Fibroblast of the aortic adventitia (primary cell): ENCODE measurements at regions not wholly inside any gene's neighbourhood (a gene's known extent, or its start where the extent isn't known, plus 50 kb on each side); places are given as distances from the start of the nearest gene placed in this dataset.

Source experiments
- DNase-seq: peaks from one replicate; pipeline ENCODE4 v3.0.0-alpha.2; 2010; ENCODE audit warnings: low read depth
- H3K4me3 ChIP-seq: 2 replicates; pipeline ENCODE4 v1.5.1; 2011; ENCODE audit warnings: low read depth, mild to moderate bottlenecking, control low read depth, low read length, moderate library complexity
- TF ChIP-seq, protein P1 (sequence below): IDR thresholded peaks from 2 replicates; pipeline ENCODE4 v1.5.1; 2011; ENCODE audit warnings: mild to moderate bottlenecking, low read length, control low read depth, inconsistent platforms; ENCODE audit not compliant: insufficient read depth

DNA sequence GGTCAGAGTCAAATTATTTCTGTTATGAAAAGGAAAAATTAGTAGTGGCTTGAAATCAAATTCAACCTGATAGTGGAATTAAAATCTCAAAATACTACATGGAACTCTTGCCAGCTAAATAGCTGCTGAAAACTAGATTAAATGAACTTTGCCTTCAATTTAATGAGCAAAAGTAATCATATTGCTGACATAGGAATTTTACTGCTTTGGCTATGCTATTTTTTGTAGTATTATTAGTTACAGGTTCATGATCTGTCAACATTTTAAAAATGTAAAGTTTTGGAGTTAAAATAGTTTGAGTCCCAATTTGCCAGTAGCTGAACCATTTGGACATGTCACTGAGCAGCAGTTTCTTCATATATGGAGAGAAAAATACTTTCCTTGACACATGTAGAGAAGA is 81.4 kb downstream of the RERGL start:
- H3K4me3 ChIP-seq: no peak overlapping the region
- TF ChIP-seq, protein P1, sequence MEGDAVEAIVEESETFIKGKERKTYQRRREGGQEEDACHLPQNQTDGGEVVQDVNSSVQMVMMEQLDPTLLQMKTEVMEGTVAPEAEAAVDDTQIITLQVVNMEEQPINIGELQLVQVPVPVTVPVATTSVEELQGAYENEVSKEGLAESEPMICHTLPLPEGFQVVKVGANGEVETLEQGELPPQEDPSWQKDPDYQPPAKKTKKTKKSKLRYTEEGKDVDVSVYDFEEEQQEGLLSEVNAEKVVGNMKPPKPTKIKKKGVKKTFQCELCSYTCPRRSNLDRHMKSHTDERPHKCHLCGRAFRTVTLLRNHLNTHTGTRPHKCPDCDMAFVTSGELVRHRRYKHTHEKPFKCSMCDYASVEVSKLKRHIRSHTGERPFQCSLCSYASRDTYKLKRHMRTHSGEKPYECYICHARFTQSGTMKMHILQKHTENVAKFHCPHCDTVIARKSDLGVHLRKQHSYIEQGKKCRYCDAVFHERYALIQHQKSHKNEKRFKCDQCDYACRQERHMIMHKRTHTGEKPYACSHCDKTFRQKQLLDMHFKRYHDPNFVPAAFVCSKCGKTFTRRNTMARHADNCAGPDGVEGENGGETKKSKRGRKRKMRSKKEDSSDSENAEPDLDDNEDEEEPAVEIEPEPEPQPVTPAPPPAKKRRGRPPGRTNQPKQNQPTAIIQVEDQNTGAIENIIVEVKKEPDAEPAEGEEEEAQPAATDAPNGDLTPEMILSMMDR: no peak

DNA sequence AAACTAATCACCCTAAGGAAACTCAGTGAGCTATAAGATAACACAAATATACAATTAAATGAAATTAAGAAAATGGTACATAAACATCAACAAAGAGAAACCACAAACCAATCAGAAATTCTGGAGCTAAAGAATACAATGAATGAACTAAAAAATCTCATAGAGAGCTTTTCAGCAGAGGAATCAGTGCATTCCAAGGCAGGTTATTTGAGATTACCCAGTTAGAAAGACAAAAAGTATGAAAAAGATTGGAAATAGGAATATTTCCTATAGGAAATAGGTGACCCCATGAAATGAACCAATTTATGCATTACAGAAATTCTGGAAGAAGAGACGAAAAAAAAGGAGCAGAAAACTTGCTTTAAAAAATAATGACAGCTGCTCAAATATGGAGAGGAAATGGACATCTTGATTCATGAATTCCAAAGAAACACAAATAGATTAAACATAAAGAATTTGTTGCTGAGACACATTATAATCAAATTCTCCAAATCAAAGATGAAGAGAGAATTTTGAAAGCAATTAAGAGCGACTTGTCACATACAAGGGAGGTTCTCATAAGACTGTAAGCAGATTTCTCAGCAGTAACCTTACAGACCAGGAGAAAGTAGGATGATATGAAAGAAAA is 90.7 kb downstream of the RERGL start:
- no peak for DNase-seq
- no peak overlapping the region for H3K4me3 ChIP-seq
- TF ChIP-seq, protein P1: no peak

More for the DNA sequence above, 81.4 kb downstream of the RERGL start:
- no peak for DNase-seq

DNA sequence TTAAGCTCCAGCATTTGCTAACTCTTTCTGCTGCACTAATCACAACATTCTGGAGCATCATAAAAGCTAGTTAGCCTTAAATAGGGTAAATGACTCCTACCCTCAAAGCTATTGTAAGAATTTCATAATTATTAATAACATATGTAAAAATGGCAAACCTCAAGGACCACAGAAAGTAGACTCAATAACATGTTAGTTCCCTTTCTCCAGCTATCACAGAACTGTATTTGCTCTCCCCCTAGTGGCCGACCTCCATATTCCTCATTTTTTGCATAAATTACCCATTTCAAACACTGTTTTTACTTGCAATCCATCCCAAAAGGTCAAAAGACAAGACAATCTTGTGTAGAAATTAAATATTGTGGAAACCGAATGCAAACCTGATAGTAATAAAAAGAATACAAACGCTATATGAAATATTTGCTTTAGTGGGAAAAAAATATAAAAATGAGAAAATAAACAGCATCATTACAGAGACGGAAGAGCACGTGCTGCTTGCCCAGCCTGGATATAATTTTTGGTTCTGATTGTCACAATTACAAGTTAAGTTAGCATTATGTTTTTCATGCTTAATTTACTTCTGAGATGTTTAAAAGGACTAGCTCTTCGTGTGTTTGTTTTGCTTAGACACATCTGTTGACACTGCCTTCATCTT is 97.9 kb downstream of the RERGL start:
- peak; percentile 57 for DNase-seq
- no peak overlapping the region for H3K4me3 ChIP-seq

DNA sequence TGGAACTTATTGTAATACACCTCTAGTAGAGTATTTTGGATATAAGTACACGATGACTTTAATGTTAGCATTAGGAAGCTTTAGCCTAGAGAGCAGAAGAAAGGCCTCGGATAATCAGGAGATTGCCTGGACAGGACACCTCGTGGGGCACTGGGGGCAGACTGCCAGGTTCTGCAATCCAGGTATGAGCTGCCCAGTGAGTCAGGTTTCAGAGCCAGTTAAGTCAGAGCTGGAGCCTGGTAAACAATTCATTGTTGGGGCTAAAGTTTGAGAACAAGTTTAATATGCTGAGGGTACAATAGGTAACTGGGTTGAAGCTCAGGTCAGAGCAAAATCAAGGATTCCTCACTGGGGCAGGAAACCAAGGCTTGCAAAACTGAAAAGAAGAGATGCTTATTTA is 107.4 kb downstream of the RERGL start:
- TF ChIP-seq, protein P1: no peak
- no peak overlapping the region for H3K4me3 ChIP-seq
- no peak for DNase-seq

More for the DNA sequence above, 97.9 kb downstream of the RERGL start:
- TF ChIP-seq, protein P1: peak; percentile 89

DNA sequence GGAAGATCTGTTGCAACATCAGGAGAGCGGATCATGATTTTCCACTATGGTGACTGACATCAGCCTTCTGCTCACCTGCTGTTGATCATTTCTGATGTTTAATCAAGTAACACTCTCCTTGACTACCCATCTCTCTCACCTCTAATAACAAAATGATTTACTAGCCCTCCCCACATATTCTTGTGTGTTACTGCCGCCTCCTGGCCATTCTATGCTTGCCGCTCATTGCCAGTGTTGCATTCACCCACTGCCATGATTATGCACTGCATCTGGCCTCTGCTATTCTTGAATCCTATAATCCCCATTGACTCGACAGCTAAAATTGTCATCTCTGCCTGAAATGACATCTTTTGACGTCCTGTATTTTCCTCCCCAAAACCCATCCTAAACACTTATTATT is 113.8 kb downstream of the RERGL start:
- H3K4me3 ChIP-seq: no peak overlapping the region
- TF ChIP-seq, protein P1: peak; percentile 27
- no peak for DNase-seq

DNA sequence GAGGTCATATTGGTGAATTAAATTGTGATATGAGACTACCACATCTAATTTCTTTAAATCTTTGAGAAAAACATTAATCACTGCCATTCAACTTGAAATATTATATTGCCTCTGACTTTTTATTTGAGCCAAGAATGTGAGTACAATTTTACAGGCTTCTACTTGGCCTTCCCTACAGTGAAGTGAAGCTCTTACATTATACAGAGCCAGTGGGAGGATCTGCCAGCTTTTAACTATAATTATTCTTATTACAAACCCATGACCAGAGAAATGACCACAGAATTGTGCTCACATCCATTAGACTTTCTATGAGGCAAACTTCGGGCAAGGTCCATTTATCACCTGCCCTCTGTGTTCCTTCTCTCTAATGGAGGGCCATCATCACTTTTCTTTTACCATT is 114.2 kb downstream of the RERGL start:
- H3K4me3 ChIP-seq: no peak overlapping the region
- TF ChIP-seq, protein P1: no peak
- DNase-seq: no peak
